GM18907 (cell line): ENCODE measurements at regions not wholly inside any gene's neighbourhood (a gene's known extent, or its start where the extent isn't known, plus 50 kb on each side); places are given as distances from the start of the nearest gene placed in this dataset.
"Not testable (repeated sequence)": the region's sequence is repeated elsewhere in the genome, so short reads cannot be mapped to it uniquely, and the experiment has no call there.

Source experiments
- ATAC-seq: cut with Tn5 transposase; IDR thresholded peaks from one replicate; pipeline ENCODE4 v1.9.1; 2021; ENCODE audit warnings: mild to moderate bottlenecking, moderate library complexity; ENCODE audit not compliant: unreplicated experiment

DNA sequence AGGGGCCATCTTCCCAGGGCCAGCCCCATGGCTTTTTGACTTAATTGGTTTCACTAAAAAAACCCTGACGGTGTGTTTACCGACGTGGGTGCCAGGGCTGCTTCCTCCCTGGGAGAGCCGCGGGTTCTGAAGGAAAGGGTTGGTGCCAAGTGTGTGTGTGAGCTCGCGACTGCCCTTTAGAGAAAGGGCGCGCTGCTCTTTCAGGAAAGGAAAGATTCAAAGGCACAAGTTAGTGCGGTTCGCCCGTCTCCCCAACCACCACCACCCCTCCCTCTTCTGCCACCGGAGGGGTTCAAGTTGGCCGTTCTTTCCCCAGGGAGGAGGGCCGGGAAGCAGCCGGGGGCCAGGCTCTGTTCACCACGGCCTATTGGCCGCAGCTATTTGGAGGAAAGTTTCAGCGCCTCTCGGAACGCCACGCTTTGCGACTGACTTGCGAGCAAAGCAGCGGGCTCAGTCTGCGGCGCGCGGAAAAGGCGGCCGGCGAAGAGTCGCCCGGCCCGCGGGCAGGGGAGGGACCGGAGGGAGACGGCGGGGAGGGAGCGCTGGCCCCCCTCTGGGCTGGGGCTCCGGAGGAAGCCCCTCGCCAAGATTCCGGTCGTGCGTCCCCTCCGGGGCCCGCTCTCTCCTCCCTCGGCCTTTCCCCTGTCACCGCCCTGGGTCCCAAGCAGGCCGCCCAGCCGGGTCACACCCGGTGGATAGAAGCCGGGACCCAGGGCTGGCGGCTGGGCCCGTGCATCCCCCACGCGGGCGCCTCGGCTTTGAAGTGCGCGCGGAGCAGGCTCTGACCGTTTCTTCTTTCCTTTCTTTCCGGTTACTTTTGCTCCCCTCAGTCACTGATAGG, 165.9 kb upstream of the PPP1R3A start:
- peak; percentile 27 for ATAC-seq

DNA sequence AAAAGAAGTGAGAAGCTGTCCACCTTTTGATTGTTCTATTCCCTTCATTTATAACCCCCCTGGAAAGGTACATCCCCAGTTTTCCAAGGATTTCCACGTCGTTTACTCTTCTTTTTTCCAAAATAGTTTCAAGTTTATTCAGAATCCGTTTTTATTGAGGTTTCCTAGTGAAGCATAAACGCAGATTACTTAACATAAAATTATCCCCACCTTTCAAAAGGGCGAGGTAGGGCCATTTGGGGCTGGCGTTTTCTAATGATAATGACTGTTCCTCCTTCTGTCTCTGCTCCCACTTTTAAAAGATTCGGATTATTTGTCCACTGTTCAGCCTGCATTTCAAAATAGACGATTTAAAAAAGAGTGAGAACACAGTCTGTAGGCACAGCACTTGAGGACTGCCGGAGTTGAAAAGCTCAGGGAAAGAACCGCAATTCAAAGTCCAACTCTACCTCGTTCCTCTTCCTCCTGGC, 165.2 kb upstream of the PPP1R3A start:
- peak; percentile 14 for ATAC-seq

DNA sequence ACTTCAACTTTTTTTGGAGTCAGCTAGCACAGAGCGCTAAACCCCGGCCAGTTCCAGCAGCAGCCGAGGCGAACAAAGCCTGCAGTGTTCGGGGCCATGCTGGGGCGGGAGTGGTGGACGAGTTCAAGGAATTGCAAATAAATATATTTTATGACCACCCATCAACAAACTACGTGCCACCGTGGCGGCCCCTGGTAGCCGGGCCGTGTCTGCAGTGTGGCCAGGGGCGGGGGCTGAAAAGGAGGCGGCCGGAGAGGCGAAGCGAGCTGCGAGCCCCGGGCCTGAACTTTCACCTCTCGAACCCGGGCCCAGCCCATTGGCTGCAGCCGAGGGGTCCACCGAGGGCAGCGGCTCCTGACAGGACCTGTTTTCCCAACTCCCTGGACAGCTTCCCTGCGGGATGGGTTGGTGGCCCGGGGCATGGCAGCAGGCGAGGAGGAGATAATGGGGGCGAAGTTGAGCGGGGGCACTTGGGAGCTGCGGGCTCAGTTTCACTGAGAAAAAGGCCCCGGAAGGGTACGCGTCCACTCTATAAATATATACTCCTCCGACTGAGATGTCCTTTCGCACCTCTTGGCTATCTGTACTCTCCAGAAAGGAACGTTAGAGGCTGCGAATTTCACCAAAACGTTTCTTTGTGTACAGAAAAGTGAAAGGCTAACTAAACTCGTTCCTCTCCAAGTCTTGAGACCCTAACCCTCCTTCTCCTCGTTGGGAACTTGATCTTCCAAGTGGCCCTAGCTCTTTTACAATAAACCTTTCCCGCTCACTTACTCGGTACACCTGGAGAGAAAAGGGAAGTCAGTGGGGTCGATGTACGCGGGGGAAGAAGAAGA, 164.6 kb upstream of the PPP1R3A start:
- ATAC-seq, result no peak

DNA sequence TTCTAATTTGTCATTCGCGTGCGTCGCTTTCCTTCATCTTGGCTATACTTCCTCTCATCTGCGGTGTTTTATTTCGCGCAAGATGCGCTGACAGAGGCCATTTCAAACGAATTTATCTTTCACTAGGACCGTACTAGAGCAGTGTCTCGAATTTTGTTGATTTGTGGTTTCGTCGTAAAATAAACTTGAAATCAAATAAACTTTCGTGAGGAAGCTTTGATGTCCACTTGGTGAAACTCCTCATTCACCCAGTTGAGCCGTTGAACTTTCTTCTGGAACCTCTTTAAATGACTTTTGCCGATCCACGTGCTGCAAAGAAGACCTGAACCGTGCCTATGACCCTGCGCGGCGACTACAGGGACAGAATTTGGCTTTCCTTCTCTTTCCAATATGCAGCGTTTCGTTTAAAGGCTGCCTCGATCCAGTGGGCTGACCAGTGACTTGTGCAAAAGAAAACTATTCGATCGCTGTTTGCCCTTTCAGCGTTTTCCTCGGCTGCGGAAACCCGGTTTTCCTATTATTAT, 163.9 kb upstream of the PPP1R3A start:
- no peak for ATAC-seq

DNA sequence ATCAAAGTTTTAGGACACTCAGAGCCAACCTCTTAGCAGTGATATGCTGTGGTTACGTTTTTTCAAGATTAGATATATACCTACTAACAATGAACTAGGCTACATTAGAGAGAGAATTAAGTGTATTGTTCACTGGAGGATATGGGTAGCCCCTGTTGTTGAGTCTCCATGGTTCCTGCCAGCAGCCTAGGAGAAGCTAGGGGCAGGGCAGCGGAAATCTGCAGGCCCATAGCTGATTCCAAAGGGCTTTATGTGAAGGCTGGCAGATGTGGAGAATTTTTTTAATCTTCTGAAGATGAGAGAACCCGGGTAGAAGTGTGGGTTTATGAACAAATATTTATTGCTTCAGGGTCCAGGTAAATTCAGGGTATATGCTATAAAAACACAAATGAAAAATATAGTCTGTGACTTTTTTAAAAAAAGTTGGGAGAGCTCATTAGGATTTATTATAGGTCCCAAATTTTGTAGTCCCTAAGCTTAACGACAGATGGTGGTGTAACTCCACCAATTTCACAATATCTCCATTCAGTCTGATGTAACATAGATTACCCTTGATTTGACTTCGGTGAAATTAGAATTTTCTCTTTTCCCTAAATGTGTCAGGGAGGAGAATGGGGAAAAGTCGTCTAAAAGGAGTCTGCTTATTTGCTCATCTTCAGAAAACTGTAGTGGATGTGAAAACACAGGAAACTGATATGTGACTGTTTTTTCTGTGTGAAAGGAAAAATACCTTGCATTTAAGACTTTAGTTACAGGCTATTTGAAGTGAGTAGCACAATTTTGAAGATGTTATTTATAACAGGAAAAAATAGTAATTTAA, 163.0 kb upstream of the PPP1R3A start:
- ATAC-seq, result no peak

DNA sequence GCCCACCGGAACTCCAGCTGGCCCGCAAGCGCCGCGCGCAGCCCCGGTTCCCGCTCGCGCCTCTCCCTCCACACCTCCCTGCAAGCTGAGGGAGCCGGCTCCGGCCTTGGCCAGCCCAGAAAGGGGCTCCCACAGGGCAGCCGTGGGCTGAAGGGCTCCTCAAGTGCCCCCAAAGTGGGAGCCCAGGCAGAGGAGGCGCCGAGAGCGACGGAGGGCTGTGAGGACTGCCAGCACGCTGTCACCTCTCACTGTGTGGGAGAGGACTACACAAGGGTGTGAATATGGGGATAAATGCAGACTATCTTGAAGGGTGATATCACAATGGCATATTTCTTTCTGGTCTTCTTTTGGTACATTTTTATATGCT, 158.3 kb upstream of the PPP1R3A start:
- not testable (repeated sequence) for ATAC-seq

DNA sequence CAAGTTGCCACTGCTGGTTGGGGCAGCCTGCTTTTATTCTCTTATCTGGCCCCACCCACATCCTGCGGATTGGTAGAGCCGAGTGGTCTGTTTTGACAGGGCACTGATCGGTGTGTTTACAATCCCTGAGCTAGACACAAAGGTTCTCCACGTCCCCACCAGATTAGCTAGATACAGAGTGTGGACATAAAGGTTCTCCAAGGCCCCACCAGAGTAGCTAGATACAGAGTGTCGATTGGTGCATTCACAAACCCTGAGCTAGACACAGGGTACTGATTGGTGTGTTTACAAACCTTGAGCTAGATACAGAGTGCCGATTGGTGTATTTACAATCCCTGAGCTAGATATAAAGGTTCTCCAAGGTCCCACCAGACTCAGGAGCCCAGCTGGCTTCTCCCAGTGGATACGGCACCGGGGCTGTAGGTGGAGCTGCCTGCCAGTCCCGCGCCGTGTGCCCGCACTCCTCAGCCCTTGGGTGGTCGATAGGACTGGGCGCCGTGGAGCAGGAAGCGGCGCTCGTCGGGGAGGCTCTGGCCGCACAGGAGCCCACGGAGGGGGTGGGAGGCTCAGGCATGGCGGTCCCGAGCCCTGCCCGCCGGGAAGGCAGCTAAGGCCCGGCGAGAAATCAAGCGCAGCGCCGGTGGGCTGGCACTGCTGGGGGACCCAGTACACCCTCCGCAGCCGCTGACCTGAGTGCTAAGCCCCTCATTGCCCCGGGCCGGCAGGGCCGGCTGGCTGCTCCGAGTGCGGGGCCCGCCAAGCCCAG, 157.8 kb upstream of the PPP1R3A start:
- not testable (repeated sequence) for ATAC-seq

DNA sequence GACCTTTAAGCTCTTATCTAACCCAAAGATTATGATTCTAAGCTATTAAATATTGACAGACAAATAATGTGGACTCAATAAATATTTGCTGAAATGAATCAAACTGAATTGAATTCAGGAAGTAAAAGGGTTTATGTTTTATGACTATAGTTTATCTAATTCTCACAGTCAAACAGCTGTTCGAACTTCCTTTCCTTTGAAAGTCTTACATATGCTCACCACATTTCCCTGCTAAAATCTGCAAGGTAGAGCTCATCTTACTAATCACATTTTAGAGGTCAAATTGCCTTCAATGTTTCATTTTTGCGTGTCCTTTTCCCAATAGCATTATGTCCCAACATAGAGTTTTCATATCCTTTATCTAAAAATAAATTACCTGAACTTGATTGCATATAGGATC, 154.9 kb upstream of the PPP1R3A start:
- ATAC-seq, result no peak

DNA sequence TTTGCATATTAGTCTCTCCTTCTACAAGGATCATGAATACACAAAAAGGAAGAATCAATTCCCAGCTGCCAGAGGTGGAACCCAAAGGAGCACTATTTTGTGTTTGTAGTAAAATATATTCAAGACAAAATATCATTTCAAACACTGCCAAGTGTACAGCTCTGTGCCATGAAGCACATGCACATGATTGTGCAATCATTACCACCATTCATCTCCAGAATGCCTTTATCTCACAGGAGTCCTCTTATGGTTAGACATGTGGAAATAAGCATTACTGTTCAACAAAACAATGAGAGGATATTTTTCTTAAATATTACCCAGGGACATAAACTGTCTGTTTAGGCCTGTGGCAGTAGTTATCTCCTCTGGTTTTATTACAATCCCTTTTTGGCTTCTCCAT, 151.4 kb upstream of the PPP1R3A start:
- ATAC-seq, result no peak

DNA sequence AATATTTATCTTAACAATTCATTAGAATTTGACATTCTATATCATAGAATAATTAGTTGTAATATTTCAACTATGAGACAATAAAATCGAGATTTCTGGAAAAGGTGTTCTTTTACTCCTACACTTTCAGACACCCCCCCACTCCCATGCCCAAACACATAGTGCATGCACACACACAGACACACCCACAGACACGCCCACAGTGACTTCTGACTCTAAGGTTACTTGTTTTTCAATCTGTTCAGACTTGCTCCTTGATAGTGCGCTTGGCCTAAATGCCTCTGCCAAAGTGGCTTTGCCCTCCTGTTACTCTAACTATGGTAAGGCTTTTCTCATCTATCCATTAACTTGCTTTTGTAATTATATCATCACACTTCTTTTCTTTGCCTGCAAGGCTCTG, 144.0 kb upstream of the PPP1R3A start:
- no peak for ATAC-seq

DNA sequence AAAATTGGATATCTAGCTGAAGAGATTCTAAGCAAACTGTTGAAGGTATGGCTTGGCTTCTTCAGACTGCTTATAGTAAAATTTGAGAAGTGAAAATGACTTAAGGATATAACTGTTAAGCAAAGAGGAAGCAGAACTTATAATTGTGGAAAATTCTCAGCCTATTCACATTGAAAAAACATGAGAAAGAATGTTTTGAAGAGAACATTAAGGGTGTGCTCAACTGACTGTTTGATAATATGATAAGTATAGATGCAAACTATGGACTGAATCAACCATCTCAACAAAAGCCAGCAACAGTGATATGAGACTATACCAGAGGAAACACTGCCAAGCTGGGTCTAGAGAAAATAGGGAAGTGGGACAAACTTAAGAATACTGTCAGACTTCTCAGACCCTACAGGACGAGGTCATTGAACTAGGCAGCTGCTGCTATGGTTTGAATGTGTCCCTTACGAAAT, 133.1 kb upstream of the PPP1R3A start:
- peak; percentile 95 for ATAC-seq

DNA sequence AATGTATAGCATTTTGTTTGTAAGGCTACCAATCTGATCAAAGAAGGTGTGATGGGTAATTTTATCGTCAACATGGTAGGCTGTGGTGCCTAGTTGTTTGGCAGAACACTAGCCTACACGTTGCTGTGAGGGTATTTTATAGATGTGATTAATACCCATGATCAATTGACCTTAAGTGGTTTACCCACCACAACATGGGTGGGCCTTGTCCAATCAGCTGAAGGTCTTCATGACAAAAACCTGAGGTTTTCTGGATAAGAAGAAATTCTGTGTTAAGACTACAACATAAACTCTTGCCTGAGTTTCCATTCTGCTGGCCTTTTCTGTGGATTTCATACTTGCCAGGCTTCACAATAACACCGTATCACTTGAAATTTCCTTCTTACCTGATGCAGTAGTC, 131.8 kb upstream of the PPP1R3A start:
- no peak for ATAC-seq

DNA sequence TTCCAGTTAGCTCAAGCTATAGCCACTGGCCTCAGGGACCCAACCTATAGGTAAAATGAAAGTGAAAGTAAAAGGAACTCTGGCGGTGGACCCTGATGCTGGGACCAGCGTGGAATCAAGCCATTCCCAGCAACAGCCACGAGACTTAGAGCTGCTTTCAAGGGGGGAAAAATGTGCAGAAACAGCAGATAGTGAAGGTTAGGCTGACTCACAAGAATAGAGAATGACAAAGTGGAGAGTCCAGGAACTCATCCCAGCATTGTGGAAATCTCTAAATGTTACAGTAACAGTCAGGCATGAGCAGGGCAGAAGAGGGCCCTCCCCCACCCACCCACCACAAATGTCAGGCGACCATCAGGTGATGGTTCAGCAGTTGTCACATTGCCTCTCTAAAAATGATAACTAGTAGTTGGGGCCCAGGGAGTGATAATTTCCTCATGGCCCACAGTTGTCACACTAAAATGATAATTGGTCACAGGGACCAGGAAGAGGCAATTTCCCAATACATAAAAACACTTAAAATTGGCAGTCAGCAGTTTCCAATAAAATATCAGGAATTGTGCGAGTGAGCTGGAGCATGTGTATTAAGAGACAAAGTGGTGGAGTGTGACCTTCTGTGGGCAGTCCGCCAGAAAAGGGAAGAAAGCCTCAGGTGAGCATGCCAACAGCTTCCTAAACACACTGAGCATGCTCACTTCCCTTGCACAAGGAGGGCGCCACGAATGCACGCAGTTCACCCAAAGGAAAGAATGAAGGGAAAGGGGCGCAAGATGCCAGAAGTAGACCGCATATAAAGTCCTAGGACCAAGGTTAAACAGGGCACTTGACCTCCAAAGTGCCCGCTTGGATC, 129.8 kb upstream of the PPP1R3A start:
- ATAC-seq, result peak; percentile 37

DNA sequence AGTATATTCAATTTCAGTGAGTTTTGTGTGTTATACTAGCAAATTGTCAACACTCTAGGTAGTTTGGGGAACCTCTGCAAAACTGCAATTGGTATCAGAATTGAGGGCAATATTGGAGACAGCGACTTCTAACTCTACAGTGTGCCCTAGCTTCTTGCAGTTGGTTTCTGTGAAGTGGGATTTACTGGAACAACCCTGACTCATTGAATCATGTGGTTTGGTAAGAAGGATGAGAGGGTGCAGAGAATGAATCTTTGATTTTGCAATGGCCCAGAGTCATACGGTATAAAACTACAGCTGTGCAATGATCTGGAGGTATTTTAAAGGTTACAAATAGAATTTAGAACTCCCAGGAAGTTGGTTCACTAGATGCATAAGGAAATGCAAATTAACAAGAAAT, 129.1 kb upstream of the PPP1R3A start:
- no peak for ATAC-seq

DNA sequence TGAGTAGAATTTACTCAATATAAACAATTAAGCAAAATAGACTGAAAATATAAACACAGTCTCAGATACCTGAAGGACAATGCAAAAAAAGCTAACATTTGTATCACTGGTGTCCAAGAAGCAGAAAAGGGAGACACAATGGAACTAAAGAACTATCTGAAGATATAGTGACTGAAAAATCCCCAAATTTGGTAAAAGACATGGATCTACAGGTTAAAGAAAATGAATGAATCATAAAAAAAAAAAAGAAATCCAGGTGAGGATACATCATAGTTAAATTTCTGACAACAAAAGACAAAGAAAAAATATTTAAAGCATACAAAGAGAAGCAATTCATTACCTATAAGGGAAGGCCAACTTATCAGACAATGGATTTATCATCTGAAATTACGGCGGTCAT, 114.7 kb upstream of the PPP1R3A start:
- ATAC-seq, result no peak

DNA sequence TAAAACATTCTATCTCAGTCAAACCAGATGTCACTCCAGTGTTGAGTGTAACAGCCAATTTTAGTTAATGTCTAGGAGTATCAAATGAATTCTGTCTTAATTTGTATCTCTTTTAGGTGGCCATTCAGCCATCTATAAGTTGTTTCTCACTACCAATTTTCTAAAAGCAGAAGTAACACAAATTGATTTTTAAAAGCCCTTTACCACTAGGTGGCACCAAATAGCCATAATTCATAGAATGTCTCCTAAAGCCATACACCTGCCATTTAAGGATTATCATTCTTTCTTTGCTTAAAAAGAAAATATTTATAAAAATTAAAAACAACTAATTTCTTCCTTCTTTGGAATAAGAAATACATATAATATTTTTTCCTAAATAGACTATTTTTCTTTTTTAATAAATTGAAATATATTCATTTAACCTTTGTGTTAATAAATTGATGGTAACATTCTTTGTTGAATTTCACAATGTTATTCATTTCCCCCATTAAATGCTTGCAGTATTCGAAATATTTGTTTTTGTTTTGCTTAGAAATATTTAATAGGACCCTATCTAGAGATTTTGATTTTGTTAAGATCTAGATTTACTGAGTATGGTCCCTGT, 107.8 kb upstream of the PPP1R3A start:
- ATAC-seq, result peak; percentile 82

DNA sequence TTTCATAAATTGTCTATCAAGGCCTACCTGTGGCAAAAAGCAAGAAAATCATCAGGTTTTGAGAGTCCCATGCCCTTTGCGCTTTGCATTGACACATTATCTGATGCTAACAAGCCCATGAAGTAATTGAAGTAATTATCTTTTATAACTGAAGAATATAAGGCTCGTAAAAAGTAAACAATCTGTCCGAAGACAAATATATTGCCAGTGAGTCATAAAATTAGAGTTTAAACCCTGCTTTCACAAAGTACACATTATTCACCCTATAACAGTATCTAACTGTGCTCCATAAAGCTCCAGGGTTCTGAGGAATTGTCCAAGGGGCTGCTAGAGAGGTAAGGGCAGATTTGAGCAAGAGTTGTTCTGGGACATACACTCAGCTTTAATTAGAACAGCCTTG, 102.3 kb upstream of the PPP1R3A start:
- ATAC-seq, result no peak

DNA sequence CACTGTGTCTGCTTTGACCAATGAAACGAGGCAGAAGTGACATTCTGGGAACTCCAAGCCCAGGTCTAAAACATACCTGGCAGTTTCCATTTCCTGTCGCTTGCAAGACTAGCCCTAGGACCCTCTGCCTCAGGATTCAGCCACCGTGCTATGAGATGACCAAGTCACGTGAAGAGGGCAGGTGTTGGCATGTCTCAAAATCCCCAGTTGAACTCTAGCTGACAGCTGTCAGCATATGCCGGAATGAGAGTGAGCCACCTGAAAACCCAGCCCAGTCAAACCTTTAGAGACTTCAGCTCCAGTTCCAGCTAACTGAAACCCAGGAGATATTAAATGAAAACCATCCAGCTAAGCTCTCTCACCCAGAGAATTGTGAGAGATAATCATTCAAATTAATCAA, 89.9 kb upstream of the PPP1R3A start:
- ATAC-seq, result no peak

DNA sequence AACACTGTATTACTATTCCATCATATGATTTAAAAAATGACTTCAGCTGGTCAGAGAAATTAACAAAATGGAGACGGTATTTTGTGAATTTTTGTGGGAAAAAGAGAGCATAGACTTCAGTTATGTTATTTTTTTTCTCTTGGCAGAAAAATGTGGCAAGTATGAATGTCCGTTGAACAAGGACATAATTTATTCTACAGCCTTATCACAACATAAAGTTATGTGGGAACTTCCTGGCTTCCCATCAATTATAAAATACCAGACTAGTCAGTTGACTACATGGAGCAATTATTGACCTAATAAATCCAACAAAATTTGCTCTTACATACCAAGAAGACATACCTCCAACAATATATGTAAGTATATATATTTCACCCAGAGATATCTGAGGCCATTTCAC, 88.6 kb upstream of the PPP1R3A start:
- ATAC-seq, result no peak
